ENCODE measurements at regions not wholly inside any gene's neighbourhood (a gene's known extent, or its start where the extent isn't known, plus 50 kb on each side); places are given as distances from the start of the nearest gene placed in this dataset.

DNA sequence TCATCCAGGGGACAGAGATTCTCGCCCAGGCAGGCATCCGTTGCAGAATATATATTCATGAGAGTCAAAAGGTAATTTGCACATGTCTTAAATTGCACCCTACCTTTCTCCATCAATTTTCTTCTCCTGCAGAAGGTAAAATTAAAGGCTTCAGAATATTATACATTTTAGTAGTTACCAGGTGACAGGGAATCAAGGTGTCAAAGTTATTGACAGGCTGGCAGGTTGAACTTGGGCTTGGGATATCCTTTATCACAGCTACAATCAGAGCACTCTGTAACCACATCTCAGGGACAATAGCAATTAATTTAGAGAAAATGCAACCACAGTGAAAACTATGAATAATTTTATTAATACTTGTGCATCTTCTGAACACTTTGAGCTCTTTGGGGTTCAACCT is 66.9 kb upstream of the GSC start (continued):
- TF ChIP-seq, protein P1, sequence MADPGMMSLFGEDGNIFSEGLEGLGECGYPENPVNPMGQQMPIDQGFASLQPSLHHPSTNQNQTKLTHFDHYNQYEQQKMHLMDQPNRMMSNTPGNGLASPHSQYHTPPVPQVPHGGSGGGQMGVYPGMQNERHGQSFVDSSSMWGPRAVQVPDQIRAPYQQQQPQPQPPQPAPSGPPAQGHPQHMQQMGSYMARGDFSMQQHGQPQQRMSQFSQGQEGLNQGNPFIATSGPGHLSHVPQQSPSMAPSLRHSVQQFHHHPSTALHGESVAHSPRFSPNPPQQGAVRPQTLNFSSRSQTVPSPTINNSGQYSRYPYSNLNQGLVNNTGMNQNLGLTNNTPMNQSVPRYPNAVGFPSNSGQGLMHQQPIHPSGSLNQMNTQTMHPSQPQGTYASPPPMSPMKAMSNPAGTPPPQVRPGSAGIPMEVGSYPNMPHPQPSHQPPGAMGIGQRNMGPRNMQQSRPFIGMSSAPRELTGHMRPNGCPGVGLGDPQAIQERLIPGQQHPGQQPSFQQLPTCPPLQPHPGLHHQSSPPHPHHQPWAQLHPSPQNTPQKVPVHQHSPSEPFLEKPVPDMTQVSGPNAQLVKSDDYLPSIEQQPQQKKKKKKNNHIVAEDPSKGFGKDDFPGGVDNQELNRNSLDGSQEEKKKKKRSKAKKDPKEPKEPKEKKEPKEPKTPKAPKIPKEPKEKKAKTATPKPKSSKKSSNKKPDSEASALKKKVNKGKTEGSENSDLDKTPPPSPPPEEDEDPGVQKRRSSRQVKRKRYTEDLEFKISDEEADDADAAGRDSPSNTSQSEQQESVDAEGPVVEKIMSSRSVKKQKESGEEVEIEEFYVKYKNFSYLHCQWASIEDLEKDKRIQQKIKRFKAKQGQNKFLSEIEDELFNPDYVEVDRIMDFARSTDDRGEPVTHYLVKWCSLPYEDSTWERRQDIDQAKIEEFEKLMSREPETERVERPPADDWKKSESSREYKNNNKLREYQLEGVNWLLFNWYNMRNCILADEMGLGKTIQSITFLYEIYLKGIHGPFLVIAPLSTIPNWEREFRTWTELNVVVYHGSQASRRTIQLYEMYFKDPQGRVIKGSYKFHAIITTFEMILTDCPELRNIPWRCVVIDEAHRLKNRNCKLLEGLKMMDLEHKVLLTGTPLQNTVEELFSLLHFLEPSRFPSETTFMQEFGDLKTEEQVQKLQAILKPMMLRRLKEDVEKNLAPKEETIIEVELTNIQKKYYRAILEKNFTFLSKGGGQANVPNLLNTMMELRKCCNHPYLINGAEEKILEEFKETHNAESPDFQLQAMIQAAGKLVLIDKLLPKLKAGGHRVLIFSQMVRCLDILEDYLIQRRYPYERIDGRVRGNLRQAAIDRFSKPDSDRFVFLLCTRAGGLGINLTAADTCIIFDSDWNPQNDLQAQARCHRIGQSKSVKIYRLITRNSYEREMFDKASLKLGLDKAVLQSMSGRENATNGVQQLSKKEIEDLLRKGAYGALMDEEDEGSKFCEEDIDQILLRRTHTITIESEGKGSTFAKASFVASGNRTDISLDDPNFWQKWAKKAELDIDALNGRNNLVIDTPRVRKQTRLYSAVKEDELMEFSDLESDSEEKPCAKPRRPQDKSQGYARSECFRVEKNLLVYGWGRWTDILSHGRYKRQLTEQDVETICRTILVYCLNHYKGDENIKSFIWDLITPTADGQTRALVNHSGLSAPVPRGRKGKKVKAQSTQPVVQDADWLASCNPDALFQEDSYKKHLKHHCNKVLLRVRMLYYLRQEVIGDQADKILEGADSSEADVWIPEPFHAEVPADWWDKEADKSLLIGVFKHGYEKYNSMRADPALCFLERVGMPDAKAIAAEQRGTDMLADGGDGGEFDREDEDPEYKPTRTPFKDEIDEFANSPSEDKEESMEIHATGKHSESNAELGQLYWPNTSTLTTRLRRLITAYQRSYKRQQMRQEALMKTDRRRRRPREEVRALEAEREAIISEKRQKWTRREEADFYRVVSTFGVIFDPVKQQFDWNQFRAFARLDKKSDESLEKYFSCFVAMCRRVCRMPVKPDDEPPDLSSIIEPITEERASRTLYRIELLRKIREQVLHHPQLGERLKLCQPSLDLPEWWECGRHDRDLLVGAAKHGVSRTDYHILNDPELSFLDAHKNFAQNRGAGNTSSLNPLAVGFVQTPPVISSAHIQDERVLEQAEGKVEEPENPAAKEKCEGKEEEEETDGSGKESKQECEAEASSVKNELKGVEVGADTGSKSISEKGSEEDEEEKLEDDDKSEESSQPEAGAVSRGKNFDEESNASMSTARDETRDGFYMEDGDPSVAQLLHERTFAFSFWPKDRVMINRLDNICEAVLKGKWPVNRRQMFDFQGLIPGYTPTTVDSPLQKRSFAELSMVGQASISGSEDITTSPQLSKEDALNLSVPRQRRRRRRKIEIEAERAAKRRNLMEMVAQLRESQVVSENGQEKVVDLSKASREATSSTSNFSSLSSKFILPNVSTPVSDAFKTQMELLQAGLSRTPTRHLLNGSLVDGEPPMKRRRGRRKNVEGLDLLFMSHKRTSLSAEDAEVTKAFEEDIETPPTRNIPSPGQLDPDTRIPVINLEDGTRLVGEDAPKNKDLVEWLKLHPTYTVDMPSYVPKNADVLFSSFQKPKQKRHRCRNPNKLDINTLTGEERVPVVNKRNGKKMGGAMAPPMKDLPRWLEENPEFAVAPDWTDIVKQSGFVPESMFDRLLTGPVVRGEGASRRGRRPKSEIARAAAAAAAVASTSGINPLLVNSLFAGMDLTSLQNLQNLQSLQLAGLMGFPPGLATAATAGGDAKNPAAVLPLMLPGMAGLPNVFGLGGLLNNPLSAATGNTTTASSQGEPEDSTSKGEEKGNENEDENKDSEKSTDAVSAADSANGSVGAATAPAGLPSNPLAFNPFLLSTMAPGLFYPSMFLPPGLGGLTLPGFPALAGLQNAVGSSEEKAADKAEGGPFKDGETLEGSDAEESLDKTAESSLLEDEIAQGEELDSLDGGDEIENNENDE (IDR thresholded peaks at IDR 0.05; ENCODE audit: insufficient replicate concordance, low read length): no peak
- TF ChIP-seq RXRA (IDR thresholded peaks at IDR 0.05; ENCODE audit: insufficient read depth, low read depth, low read length) (no peak), POLR2AphosphoS5 (IDR thresholded peaks at IDR 0.05; ENCODE audit: low read depth, low read length) (no peak), RBBP5 (IDR thresholded peaks at IDR 0.05; ENCODE audit: borderline replicate concordance, low read depth, low read length) (no peak), GTF2F1 (IDR thresholded peaks at IDR 0.05; ENCODE audit: borderline replicate concordance, low read depth, low read length) (no peak), ASH2L (IDR thresholded peaks at IDR 0.05; ENCODE audit: low read length) (no peak), FOSL1 (IDR thresholded peaks at IDR 0.05; ENCODE audit: insufficient read depth, low read depth, low read length) (no peak), GABPA (IDR thresholded peaks at IDR 0.05; ENCODE audit: borderline replicate concordance, insufficient read depth, low read length) (no peak), RFX5 (IDR thresholded peaks at IDR 0.05; ENCODE audit: borderline replicate concordance, low read depth, low read length) (no peak)

Measured in H1 (cell line).